ENCODE measurements at regions not wholly inside any gene's neighbourhood (a gene's known extent, or its start where the extent isn't known, plus 50 kb on each side); places are given as distances from the start of the nearest gene placed in this dataset.
"Not testable (repeated sequence)": the region's sequence is repeated elsewhere in the genome, so short reads cannot be mapped to it uniquely, and the experiment has no call there.

GRCh38 chr2:137913169-137913568 lies 51.1 kb upstream of the HNMT start:
- FAIRE-seq = no peak

GRCh38 chr2:137913648-137914047 lies 50.6 kb upstream of the HNMT start:
- H3K4me1 Mint-ChIP-seq (ENCODE audit: low read depth, unreplicated experiment); H3K27me3 ChIP-seq (ENCODE audit: insufficient read depth, low read length); H4K20me1 ChIP-seq (ENCODE audit: insufficient read depth, low read length); H3K4me3 ChIP-seq (ENCODE audit: insufficient read depth, low read depth, low read length); H3K27ac Mint-ChIP-seq (ENCODE audit: unreplicated experiment); H3K36me3 Mint-ChIP-seq (ENCODE audit: low read depth, unreplicated experiment); H3K4me1 ChIP-seq (ENCODE audit: insufficient read depth, low read length); H3K9ac ChIP-seq (ENCODE audit: low read length); H3K27me3 Mint-ChIP-seq (ENCODE audit: low read depth, unreplicated experiment); H3K27ac ChIP-seq (ENCODE audit: low read depth, low read length); H3K9me3 ChIP-seq (ENCODE audit: insufficient read depth, low read depth, low read length); H3K4me3 Mint-ChIP-seq (ENCODE audit: unreplicated experiment); FAIRE-seq; H3K79me2 ChIP-seq (ENCODE audit: insufficient read depth, low read length); H3K9me3 Mint-ChIP-seq (ENCODE audit: unreplicated experiment); H3K36me3 ChIP-seq (ENCODE audit: insufficient read depth, low read length); H3K4me2 ChIP-seq (ENCODE audit: low read length); H2AFZ ChIP-seq (ENCODE audit: low read depth, low read length); DNase-seq (ENCODE audit: low read depth): not testable (repeated sequence)

More at GRCh38 chr2:137913169-137913568, 51.1 kb upstream of the HNMT start:
- DNase-seq (ENCODE audit: low read depth) = no peak
- H3K27me3 ChIP-seq (ENCODE audit: insufficient read depth, low read length) = no peaks in the 10 kb centered on the region
- no peak overlapping the region for H3K9ac ChIP-seq (ENCODE audit: low read length)
- H3K4me1 ChIP-seq (ENCODE audit: insufficient read depth, low read length) = no peaks in the 10 kb centered on the region
- H3K9me3 ChIP-seq (ENCODE audit: insufficient read depth, low read depth, low read length) = no peaks in the 10 kb centered on the region
- Mint-ChIP-seq H3K4me3 (ENCODE audit: unreplicated experiment) (no peak overlapping the region), H3K36me3 (ENCODE audit: low read depth, unreplicated experiment) (no peaks in the 10 kb centered on the region), H3K27me3 (ENCODE audit: low read depth, unreplicated experiment) (no peaks in the 10 kb centered on the region), H3K4me1 (ENCODE audit: low read depth, unreplicated experiment) (peaks cover 1% of the 10 kb centered on the region), H3K27ac (ENCODE audit: unreplicated experiment) (no peak overlapping the region), H3K9me3 (ENCODE audit: unreplicated experiment) (no peaks in the 10 kb centered on the region)
- no peak overlapping the region for H3K4me3 ChIP-seq (ENCODE audit: insufficient read depth, low read depth, low read length)
- no peaks in the 10 kb centered on the region for H3K36me3 ChIP-seq (ENCODE audit: insufficient read depth, low read length)
- no peak overlapping the region for H2AFZ ChIP-seq (ENCODE audit: low read depth, low read length)
- H3K4me2 ChIP-seq (ENCODE audit: low read length) = no peak overlapping the region
- H3K79me2 ChIP-seq (ENCODE audit: insufficient read depth, low read length) = no peaks in the 10 kb centered on the region
- H3K27ac ChIP-seq (ENCODE audit: low read depth, low read length) = no peak overlapping the region
- TF ChIP-seq CTCF (IDR thresholded peaks at IDR 0.05; ENCODE audit: insufficient read depth, low read depth, low read length) (no peak), EZH2 (IDR thresholded peaks at IDR 0.05; ENCODE audit: insufficient read depth, low read length) (no peak)
- no peaks in the 10 kb centered on the region for H4K20me1 ChIP-seq (ENCODE audit: insufficient read depth, low read length)
